HCT116 (cell line): ENCODE measurements at regions not wholly inside any gene's neighbourhood (a gene's known extent, or its start where the extent isn't known, plus 50 kb on each side); places are given as distances from the start of the nearest gene placed in this dataset.

ENCODE experiments used
- ATAC-seq: fragments of 200-7000 bp; cut with Tn5 transposase; 2 replicates; pipeline ENCODE4 v1.9.1; 2020; ENCODE audit warnings: mild to moderate bottlenecking, moderate library complexity
- BruUV-seq: library from RNA; stranded (reverse); fragments of 400-500 nt; replicated peaks from 2 replicates; lab custom pipeline; 2021; lab: Mats Ljungman, UMichigan
- CTCF ChIA-PET: fragments of 300-600 bp; sonication (Branson Sonifier 250); formaldehyde crosslinking; loops from one replicate; lab custom pipeline; 2021; ENCODE audit warnings: antibody characterized with exemption; lab: Charles Lee
- POLR2A ChIA-PET: fragments of 300-600, 350-600 bp; sonication (Branson Sonifier 250); formaldehyde crosslinking; loops from one replicate; lab custom pipeline; 2021; ENCODE audit warnings: antibody characterized with exemption; lab: Charles Lee
- RAD21 ChIA-PET, 2 experiments: fragments of 300-600 bp; sonication (Branson Sonifier 250); formaldehyde crosslinking; loops; one replicate each; lab custom pipeline; 2023; ENCODE audit warnings: low total read pairs in 2 of 2; ENCODE audit not compliant: uncharacterized antibody in 2 of 2, unreplicated experiment in 2 of 2, low non-redundant PET in 1 of 2; lab: Charles Lee
- DNase-seq: peaks from one replicate; pipeline ENCODE4 v3.0.0-alpha.2; 2010; ENCODE audit warnings: low read depth, low spot score
- H2AFZ ChIP-seq: fragments of 200-600 bp; shearing (Covaris generic), sonication (generic); 2 replicates; pipeline ENCODE4 v1.6.1; 2017; ENCODE audit warnings: low read depth, mixed run types, mixed read lengths, antibody characterized with exemption, low read length; ENCODE audit not compliant: poor library complexity, severe bottlenecking
- H3K27ac ChIP-seq: 2 replicates; pipeline ENCODE4 v1.5.1; 2012; ENCODE audit warnings: low read depth, low read length
- H3K27me3 ChIP-seq: fragments of 200-600 bp; sonication (generic); 2 replicates; pipeline ENCODE4 v1.6.1; 2016; ENCODE audit warnings: mixed run types, low read length, mixed read lengths; ENCODE audit not compliant: insufficient read depth
- H3K36me3 ChIP-seq, 2 experiments: fragments of 200-500 bp in 1 of 2; fragments of 200-600 bp in 1 of 2; sonication (Bioruptor generic) in 1 of 2; sonication (generic) in 1 of 2; 2 replicates each; pipeline versions ENCODE4 v1.5.1 to v1.6.1; 2014 to 2016; ENCODE audit warnings: low read length in 2 of 2, inconsistent platforms in 1 of 2, mixed read lengths in 1 of 2, mixed run types in 1 of 2; ENCODE audit not compliant: insufficient read depth in 2 of 2, control insufficient read depth in 1 of 2
- H3K4me1 ChIP-seq, 2 experiments: fragments of 200-600 bp in 1 of 2; sonication (generic) in 1 of 2; 2 replicates each; pipeline versions ENCODE4 v1.5.1 to v1.6.1; 2012 to 2017; ENCODE audit warnings: low read length in 2 of 2, inconsistent platforms in 1 of 2, mild to moderate bottlenecking in 1 of 2, mixed read lengths in 1 of 2, mixed run types in 1 of 2, moderate library complexity in 1 of 2; ENCODE audit not compliant: insufficient read depth in 2 of 2, control insufficient read depth in 1 of 2
- H3K4me2 ChIP-seq: fragments of 200-600 bp; sonication (generic); 2 replicates; pipeline ENCODE4 v1.6.1; 2017; ENCODE audit warnings: mixed run types, low read length, mixed read lengths
- H3K4me3 ChIP-seq, 2 experiments: fragments of 200-600 bp in 1 of 2; sonication (generic) in 1 of 2; replicated peaks in 1 of 2; 2 replicates each; pipeline ENCODE4 v1.5.1; 2011 to 2016; ENCODE audit warnings: low read length in 2 of 2, control low read depth in 1 of 2, low read depth in 1 of 2, mild to moderate bottlenecking in 1 of 2, mixed read lengths in 1 of 2, mixed run types in 1 of 2
- H3K79me2 ChIP-seq: fragments of 200-600 bp; sonication (generic); 2 replicates; pipeline ENCODE4 v1.6.1; 2017; ENCODE audit warnings: mild to moderate bottlenecking, mixed run types, low read length, moderate library complexity, mixed read lengths; ENCODE audit not compliant: insufficient read depth
- H3K9ac ChIP-seq: fragments of 200-600 bp; sonication (generic); 2 replicates; pipeline ENCODE4 v1.6.1; 2016; ENCODE audit warnings: low read length, mixed read lengths
- H3K9me2 ChIP-seq: fragments of 200-600 bp; sonication (generic), shearing (Covaris generic); 2 replicates; pipeline ENCODE4 v1.6.1; 2017; ENCODE audit warnings: mixed run types, mild to moderate bottlenecking, moderate library complexity; ENCODE audit not compliant: insufficient read depth
- H3K9me3 ChIP-seq, 2 experiments: fragments of 200-500 bp in 1 of 2; fragments of 200-600 bp in 1 of 2; sonication (Bioruptor generic) in 1 of 2; sonication (generic) in 1 of 2; 2 replicates each; pipeline ENCODE4 v1.6.1; 2014 to 2017; ENCODE audit warnings: low read length in 2 of 2, mixed read lengths in 2 of 2, inconsistent platforms in 1 of 2, low read depth in 1 of 2, mild to moderate bottlenecking in 1 of 2, mixed run types in 1 of 2, moderate library complexity in 1 of 2; ENCODE audit not compliant: control insufficient read depth in 1 of 2, insufficient read depth in 1 of 2
- H4K20me1 ChIP-seq: fragments of 200-600 bp; sonication (generic), shearing (Covaris generic); 2 replicates; pipeline ENCODE4 v1.6.1; 2017; ENCODE audit warnings: mixed run types, mild to moderate bottlenecking, moderate library complexity; ENCODE audit not compliant: insufficient read depth
- CBX3 ChIP-seq: IDR thresholded peaks from 2 replicates; pipeline ENCODE4 v1.6.1; 2012; ENCODE audit warnings: low read depth
- CEBPB ChIP-seq: IDR thresholded peaks from 2 replicates; pipeline ENCODE4 v1.6.1; 2012; ENCODE audit warnings: low read depth
- EZH2 ChIP-seq: fragments of 200-600 bp; sonication (generic); IDR thresholded peaks from 2 replicates; pipeline ENCODE4 v1.6.1; 2017; ENCODE audit warnings: antibody characterized with exemption, mixed run types
- EZH2phosphoT487 ChIP-seq: fragments of 200-600 bp; IDR thresholded peaks from 2 replicates; pipeline ENCODE4 v1.6.1; 2018; ENCODE audit warnings: antibody characterized with exemption, borderline replicate concordance
- FOSL1 ChIP-seq: IDR thresholded peaks from 2 replicates; pipeline ENCODE4 v1.6.1; 2012; ENCODE audit warnings: low read depth
- JUND ChIP-seq: IDR thresholded peaks from 2 replicates; pipeline ENCODE4 v1.6.1; 2012
- SIN3A ChIP-seq: IDR thresholded peaks from 2 replicates; pipeline ENCODE4 v1.6.1; 2012; ENCODE audit warnings: low read depth
- ZNF274 ChIP-seq: fragments of 200-500 bp; sonication (Bioruptor generic); IDR thresholded peaks from 2 replicates; pipeline ENCODE4 v1.6.1; 2014; ENCODE audit warnings: mild to moderate bottlenecking, low read depth, low read length, inconsistent platforms
- intact Hi-C: fragments of 100-400 bp; cut with micrococcal nuclease; formaldehyde crosslinking; loops from 2 replicates; pipeline ENCODE4 v1.10.0; 2022
- TF ChIP-seq, protein P1 (sequence below): IDR thresholded peaks from 2 replicates; pipeline ENCODE4 v1.6.1; 2012; ENCODE audit warnings: low read depth

DNA sequence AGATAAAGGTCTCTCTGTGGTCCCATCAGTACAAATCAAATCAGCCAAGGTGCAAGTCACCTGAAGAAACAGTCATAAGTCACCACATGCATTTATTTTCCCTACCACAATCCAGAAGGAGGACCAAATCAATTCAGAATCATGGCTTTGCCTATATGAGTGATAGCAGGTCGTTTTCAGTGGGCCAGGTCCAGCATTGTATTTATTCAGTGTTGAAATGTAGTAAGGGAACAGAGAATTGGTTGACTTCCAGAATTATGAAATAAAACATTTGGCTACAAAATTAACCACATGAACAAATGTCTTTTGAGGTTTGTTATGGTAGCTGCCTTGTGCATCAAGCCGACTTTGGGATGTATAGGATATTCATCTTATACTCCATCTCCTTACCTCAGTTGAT, 88.4 kb downstream of the POLR1F start:
- BruUV-seq, result no TSS peak

More for the DNA sequence above, 88.4 kb downstream of the POLR1F start:
- Histone ChIP-seq H3K9me2 (no peaks in the 10 kb centered on the region), H3K27me3 (0 out of 2 replicates have a peak, but pooled peaks cover 3% of the 10 kb centered on the region), H3K4me2 (no peak overlapping the region), H4K20me1 (no peaks in the 10 kb centered on the region), H3K9ac (no peak overlapping the region), H3K4me1 (peaks cover 0 to 8% of the 10 kb centered on the region in 2 experiments; a peak in 2 of 4 replicates), H3K9me3 (no peaks in the 10 kb centered on the region), H3K4me3 (no peak overlapping the region), H3K36me3 (no peaks in the 10 kb centered on the region), H2AFZ (no peak overlapping the region), H3K27ac (no peak overlapping the region), H3K79me2 (no peaks in the 10 kb centered on the region)
- intact Hi-C loops, result no loop called here
- ChIA-PET CTCF (no interaction called here), POLR2A (no interaction called here), RAD21 (no interaction called here)
- ATAC-seq, result no peak
- TF ChIP-seq EZH2phosphoT487 (no peak), CEBPB (no peak), JUND (no peak), EZH2 (no peak), SIN3A (no peak), ZNF274 (no peak), FOSL1 (no peak), CBX3 (no peak)
- TF ChIP-seq, protein P1, sequence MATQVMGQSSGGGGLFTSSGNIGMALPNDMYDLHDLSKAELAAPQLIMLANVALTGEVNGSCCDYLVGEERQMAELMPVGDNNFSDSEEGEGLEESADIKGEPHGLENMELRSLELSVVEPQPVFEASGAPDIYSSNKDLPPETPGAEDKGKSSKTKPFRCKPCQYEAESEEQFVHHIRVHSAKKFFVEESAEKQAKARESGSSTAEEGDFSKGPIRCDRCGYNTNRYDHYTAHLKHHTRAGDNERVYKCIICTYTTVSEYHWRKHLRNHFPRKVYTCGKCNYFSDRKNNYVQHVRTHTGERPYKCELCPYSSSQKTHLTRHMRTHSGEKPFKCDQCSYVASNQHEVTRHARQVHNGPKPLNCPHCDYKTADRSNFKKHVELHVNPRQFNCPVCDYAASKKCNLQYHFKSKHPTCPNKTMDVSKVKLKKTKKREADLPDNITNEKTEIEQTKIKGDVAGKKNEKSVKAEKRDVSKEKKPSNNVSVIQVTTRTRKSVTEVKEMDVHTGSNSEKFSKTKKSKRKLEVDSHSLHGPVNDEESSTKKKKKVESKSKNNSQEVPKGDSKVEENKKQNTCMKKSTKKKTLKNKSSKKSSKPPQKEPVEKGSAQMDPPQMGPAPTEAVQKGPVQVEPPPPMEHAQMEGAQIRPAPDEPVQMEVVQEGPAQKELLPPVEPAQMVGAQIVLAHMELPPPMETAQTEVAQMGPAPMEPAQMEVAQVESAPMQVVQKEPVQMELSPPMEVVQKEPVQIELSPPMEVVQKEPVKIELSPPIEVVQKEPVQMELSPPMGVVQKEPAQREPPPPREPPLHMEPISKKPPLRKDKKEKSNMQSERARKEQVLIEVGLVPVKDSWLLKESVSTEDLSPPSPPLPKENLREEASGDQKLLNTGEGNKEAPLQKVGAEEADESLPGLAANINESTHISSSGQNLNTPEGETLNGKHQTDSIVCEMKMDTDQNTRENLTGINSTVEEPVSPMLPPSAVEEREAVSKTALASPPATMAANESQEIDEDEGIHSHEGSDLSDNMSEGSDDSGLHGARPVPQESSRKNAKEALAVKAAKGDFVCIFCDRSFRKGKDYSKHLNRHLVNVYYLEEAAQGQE, result no peak
- no peak for DNase-seq
